GM23248 (cell line): ENCODE measurements at regions not wholly inside any gene's neighbourhood (a gene's known extent, or its start where the extent isn't known, plus 50 kb on each side); places are given as distances from the start of the nearest gene placed in this dataset.

Experiments used
- EZH2 ChIP-seq: fragments of 200-600 bp; sonication (generic); IDR thresholded peaks from 2 replicates; pipeline ENCODE4 v1.6.1; 2018; ENCODE audit warnings: antibody characterized with exemption, mild to moderate bottlenecking; ENCODE audit not compliant: insufficient read depth, poor library complexity, severe bottlenecking
- EZH2phosphoT487 ChIP-seq: fragments of 200-600 bp; sonication (generic); IDR thresholded peaks from 2 replicates; pipeline ENCODE4 v1.6.1; 2018; ENCODE audit warnings: antibody characterized with exemption, moderate library complexity, mild to moderate bottlenecking, low read depth; ENCODE audit not compliant: insufficient read depth

DNA sequence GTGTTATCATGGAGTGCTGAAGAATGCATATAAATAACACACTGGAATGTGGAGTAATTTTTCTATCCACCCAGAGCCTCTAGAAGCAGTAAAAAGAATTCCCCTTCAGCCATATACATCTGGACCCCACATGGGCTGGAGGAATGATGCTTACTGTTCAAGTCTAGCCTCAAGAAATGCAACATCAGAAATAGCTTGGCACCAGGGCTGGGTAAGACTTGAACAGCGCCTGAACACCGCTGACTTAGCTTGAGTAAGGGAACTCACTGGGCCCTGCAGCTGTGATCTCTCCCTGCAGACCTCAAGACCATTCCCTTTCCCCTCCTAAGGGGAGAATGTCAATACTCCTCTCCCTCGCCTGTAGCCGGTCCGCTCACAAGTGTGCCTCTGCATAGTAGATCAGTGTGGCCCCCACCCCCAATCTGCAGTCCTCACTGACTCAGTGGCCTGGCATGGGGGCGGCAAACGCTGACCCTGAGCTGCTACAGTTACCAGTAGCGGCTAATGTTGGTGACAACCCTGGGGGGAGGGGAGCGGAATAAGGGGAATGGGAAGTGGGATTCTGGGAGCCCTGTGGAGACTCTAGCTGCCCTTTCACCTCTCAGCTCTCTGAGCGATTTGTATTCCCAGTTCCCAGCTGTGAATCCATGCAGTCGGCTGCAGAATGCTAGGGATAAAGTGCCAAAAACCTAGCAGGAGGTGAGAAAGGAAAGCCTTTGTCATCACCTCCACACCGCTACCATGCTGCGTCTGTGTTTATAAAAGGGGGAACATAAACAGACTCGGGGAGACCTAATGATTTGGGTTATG, 483.9 kb downstream of the DISC1 start:
- TF ChIP-seq EZH2 (no peak), EZH2phosphoT487 (no peak)
